GM19455 (cell line): ENCODE measurements at regions not wholly inside any gene's neighbourhood (a gene's known extent, or its start where the extent isn't known, plus 50 kb on each side); places are given as distances from the start of the nearest gene placed in this dataset.
"Not testable (repeated sequence)": the region's sequence is repeated elsewhere in the genome, so short reads cannot be mapped to it uniquely, and the experiment has no call there.

ENCODE experiments used
- ATAC-seq: cut with Tn5 transposase; IDR thresholded peaks from one replicate; pipeline ENCODE4 v1.9.1; 2021; ENCODE audit not compliant: unreplicated experiment

- ATAC-seq, result no peak
These were observed 118.8 kb downstream of the SKIDA1 start for GRCh38 chr10:21406595-21407193.

GRCh38 chr10:21405981-21406380 lies 119.5 kb downstream of the SKIDA1 start:
- no peak for ATAC-seq

GRCh38 chr10:21403256-21404015 lies 122.0 kb downstream of the SKIDA1 start:
- no peak for ATAC-seq

GRCh38 chr10:21402606-21403083 lies 122.8 kb downstream of the SKIDA1 start:
- ATAC-seq, result no peak

- ATAC-seq, result no peak
These were observed 124.3 kb downstream of the SKIDA1 start for GRCh38 chr10:21401196-21401595.

GRCh38 chr10:21399392-21400035 lies 126.0 kb downstream of the SKIDA1 start:
- ATAC-seq, result no peak

- no peak for ATAC-seq
These were observed 126.8 kb downstream of the SKIDA1 start for GRCh38 chr10:21398563-21399231.

GRCh38 chr10:21396889-21397288 lies 128.6 kb downstream of the SKIDA1 start:
- ATAC-seq, result no peak

- ATAC-seq, result no peak
These were observed 131.6 kb downstream of the SKIDA1 start for GRCh38 chr10:21393931-21394330.

- ATAC-seq, result no peak
These were observed 136.9 kb downstream of the SKIDA1 start for GRCh38 chr10:21388589-21388988.

GRCh38 chr10:21387868-21388267 lies 137.6 kb downstream of the SKIDA1 start:
- no peak for ATAC-seq

GRCh38 chr10:21385996-21386585 lies 139.4 kb downstream of the SKIDA1 start:
- no peak for ATAC-seq

GRCh38 chr10:21385536-21385935 lies 139.9 kb downstream of the SKIDA1 start:
- no peak for ATAC-seq

GRCh38 chr10:21379143-21379542 lies 146.3 kb downstream of the SKIDA1 start:
- ATAC-seq, result no peak

- not testable (repeated sequence) for ATAC-seq
These were observed 150.2 kb downstream of the SKIDA1 start for GRCh38 chr10:21375274-21375673.

GRCh38 chr10:21373881-21374280 lies 151.6 kb downstream of the SKIDA1 start:
- ATAC-seq, result not testable (repeated sequence)

GRCh38 chr10:21372651-21373410 lies 152.7 kb downstream of the SKIDA1 start:
- ATAC-seq, result peak; percentile 58

- ATAC-seq, result no peak
These were observed 155.8 kb downstream of the SKIDA1 start for GRCh38 chr10:21369697-21370096.

GRCh38 chr10:21368728-21369425 lies 156.6 kb downstream of the SKIDA1 start:
- ATAC-seq, result no peak
